Neural cell (in vitro differentiated cells): ENCODE measurements at regions not wholly inside any gene's neighbourhood (a gene's known extent, or its start where the extent isn't known, plus 50 kb on each side); places are given as distances from the start of the nearest gene placed in this dataset.

ENCODE experiments used
- H2AFZ ChIP-seq: fragments of 200-600, 300-800 bp; sonication (generic), shearing (Covaris generic); 2 replicates; pipeline ENCODE4 v1.6.0; 2014; ENCODE audit warnings: low read depth, mild to moderate bottlenecking, antibody characterized with exemption, low read length, moderate library complexity
- H3F3A ChIP-seq: fragments of 200-600 bp; shearing (Covaris generic); 2 replicates; pipeline ENCODE4 v1.6.1; 2016; ENCODE audit warnings: mild to moderate bottlenecking, moderate library complexity, mixed read lengths, antibody characterized with exemption, low read length; ENCODE audit not compliant: insufficient read depth, poor library complexity, severe bottlenecking
- H3K27ac ChIP-seq: fragments of 200-600, 300-800 bp; sonication (generic), shearing (Covaris generic); 2 replicates; pipeline ENCODE4 v1.5.1; 2014; ENCODE audit warnings: mild to moderate bottlenecking, low read length, moderate library complexity
- H3K27me3 ChIP-seq: fragments of 300-800, 200-600 bp; sonication (generic), shearing (Covaris generic); 2 replicates; pipeline ENCODE4 v1.6.0; 2014; ENCODE audit warnings: mild to moderate bottlenecking, low read depth, low read length, moderate library complexity; ENCODE audit not compliant: insufficient read depth
- H3K36me3 ChIP-seq: fragments of 300-800, 200-600 bp; sonication (generic), shearing (Covaris generic); 2 replicates; pipeline ENCODE4 v1.5.1; 2014; ENCODE audit warnings: mild to moderate bottlenecking, antibody characterized with exemption, low read length, moderate library complexity; ENCODE audit not compliant: insufficient read depth
- H3K4me2 ChIP-seq: fragments of 300-800, 200-600 bp; sonication (generic), shearing (Covaris generic); 2 replicates; pipeline ENCODE4 v1.6.0; 2014; ENCODE audit warnings: mild to moderate bottlenecking, low read length
- H3K4me3 ChIP-seq: fragments of 300-800, 200-600 bp; sonication (generic), shearing (Covaris generic); 2 replicates; pipeline ENCODE4 v1.5.1; 2014; ENCODE audit warnings: mild to moderate bottlenecking, low read length, moderate library complexity
- H3K79me2 ChIP-seq: fragments of 200-600 bp; shearing (Covaris generic); replicated peaks from 2 replicates; pipeline ENCODE4 v1.6.0; 2014; ENCODE audit warnings: mild to moderate bottlenecking, low read length, moderate library complexity; ENCODE audit not compliant: insufficient read depth
- H3K9ac ChIP-seq: fragments of 300-800, 200-600 bp; sonication (generic), shearing (Covaris generic); 2 replicates; pipeline ENCODE4 v1.6.1; 2016; ENCODE audit warnings: mild to moderate bottlenecking, low read length, mixed read lengths
- H3K9me2 ChIP-seq: fragments of 200-600 bp; shearing (Covaris generic); 2 replicates; pipeline ENCODE4 v1.6.1; 2016; ENCODE audit warnings: mild to moderate bottlenecking, low read length, mixed read lengths; ENCODE audit not compliant: insufficient read depth
- H3K9me3 ChIP-seq: fragments of 200-600, 300-800 bp; sonication (generic), shearing (Covaris generic); 2 replicates; pipeline ENCODE4 v1.6.1; 2016; ENCODE audit warnings: mild to moderate bottlenecking, mixed run types, low read length, moderate library complexity, mixed read lengths
- H4K20me1 ChIP-seq: fragments of 200-600 bp; shearing (Covaris generic); 2 replicates; pipeline ENCODE4 v1.6.1; 2016; ENCODE audit warnings: mild to moderate bottlenecking, mixed run types; ENCODE audit not compliant: insufficient read depth
- CTCF ChIP-seq: fragments of 450-650 bp; IDR thresholded peaks from 2 replicates; pipeline ENCODE4 v1.5.1; 2014; ENCODE audit warnings: antibody characterized with exemption, mild to moderate bottlenecking, moderate library complexity; ENCODE audit not compliant: poor library complexity, severe bottlenecking
- EP300 ChIP-seq: fragments of 450-650 bp; conservative IDR thresholded peaks from 2 replicates; pipeline ENCODE4 v1.6.1; 2014; ENCODE audit warnings: antibody characterized with exemption, mild to moderate bottlenecking, moderate library complexity; ENCODE audit not compliant: poor library complexity, severe bottlenecking
- EZH2 ChIP-seq: fragments of 200-600, 300-800 bp; shearing (Covaris generic), sonication (generic); IDR thresholded peaks from 2 replicates; pipeline ENCODE4 v1.6.1; 2014; ENCODE audit warnings: antibody characterized with exemption, low read length, borderline replicate concordance, mild to moderate bottlenecking; ENCODE audit not compliant: insufficient read depth, poor library complexity, severe bottlenecking
- MXI1 ChIP-seq: fragments of 450-650 bp; conservative IDR thresholded peaks from 2 replicates; pipeline ENCODE4 v1.6.1; 2014; ENCODE audit warnings: antibody characterized with exemption, mild to moderate bottlenecking; ENCODE audit not compliant: poor library complexity, severe bottlenecking
- POLR2AphosphoS5 ChIP-seq: IDR thresholded peaks from 2 replicates; pipeline ENCODE4 v1.6.1; 2012
- RAD21 ChIP-seq: fragments of 450-650 bp; conservative IDR thresholded peaks from 2 replicates; pipeline ENCODE4 v1.6.1; 2014; ENCODE audit warnings: antibody characterized with exemption, mild to moderate bottlenecking, moderate library complexity
- REST ChIP-seq: IDR thresholded peaks from 2 replicates; pipeline ENCODE4 v1.6.1; 2012; ENCODE audit warnings: borderline replicate concordance
- SMC3 ChIP-seq: fragments of 450-650 bp; conservative IDR thresholded peaks from 2 replicates; pipeline ENCODE4 v1.6.1; 2014; ENCODE audit warnings: antibody characterized with exemption, mild to moderate bottlenecking, moderate library complexity; ENCODE audit not compliant: poor library complexity
- TAF1 ChIP-seq: IDR thresholded peaks from 2 replicates; pipeline ENCODE4 v1.6.1; 2012; ENCODE audit warnings: low read depth

GRCh38 chr3:101124125-101124524, 130.9 kb upstream of the ABI3BP start:
- no peak overlapping the region for H3K27ac ChIP-seq
- no peaks in the 10 kb centered on the region for H4K20me1 ChIP-seq
- no peaks in the 10 kb centered on the region for H3K27me3 ChIP-seq
- no peak overlapping the region for H3K9ac ChIP-seq
- H3K79me2 ChIP-seq, result no peaks in the 10 kb centered on the region
- H3K4me3 ChIP-seq, result no peak overlapping the region
- H3K9me3 ChIP-seq, result no peaks in the 10 kb centered on the region
- TF ChIP-seq TAF1, result no peak
- TF ChIP-seq EZH2, result no peak
- TF ChIP-seq CTCF, result no peak
- no peak for TF ChIP-seq EP300
- no peak for TF ChIP-seq REST
- no peak for TF ChIP-seq RAD21
- no peak for TF ChIP-seq POLR2AphosphoS5
- TF ChIP-seq MXI1, result no peak
- TF ChIP-seq SMC3, result no peak
- H3F3A ChIP-seq, result no peaks in the 10 kb centered on the region
- no peak overlapping the region for H2AFZ ChIP-seq
- no peaks in the 10 kb centered on the region for H3K36me3 ChIP-seq
- no peak overlapping the region for H3K4me2 ChIP-seq
- H3K9me2 ChIP-seq, result no peaks in the 10 kb centered on the region

- H3K27me3 ChIP-seq, result no peaks in the 10 kb centered on the region
These were observed 129.9 kb upstream of the ABI3BP start for GRCh38 chr3:101123081-101123480.

More at GRCh38 chr3:101123081-101123480, 129.9 kb upstream of the ABI3BP start:
- Histone ChIP-seq H3K9ac (no peak overlapping the region), H3K4me2 (no peak overlapping the region), H2AFZ (no peak overlapping the region), H3K27ac (no peak overlapping the region), H4K20me1 (no peaks in the 10 kb centered on the region), H3K4me3 (no peak overlapping the region), H3F3A (no peaks in the 10 kb centered on the region), H3K9me3 (no peaks in the 10 kb centered on the region), H3K79me2 (no peaks in the 10 kb centered on the region), H3K9me2 (no peaks in the 10 kb centered on the region), H3K36me3 (no peaks in the 10 kb centered on the region)
- TF ChIP-seq SMC3 (no peak), POLR2AphosphoS5 (no peak), RAD21 (no peak), EP300 (no peak), CTCF (no peak), TAF1 (no peak), MXI1 (no peak)
